ENCODE measurements at regions not wholly inside any gene's neighbourhood (a gene's known extent, or its start where the extent isn't known, plus 50 kb on each side); places are given as distances from the start of the nearest gene placed in this dataset.

DNA sequence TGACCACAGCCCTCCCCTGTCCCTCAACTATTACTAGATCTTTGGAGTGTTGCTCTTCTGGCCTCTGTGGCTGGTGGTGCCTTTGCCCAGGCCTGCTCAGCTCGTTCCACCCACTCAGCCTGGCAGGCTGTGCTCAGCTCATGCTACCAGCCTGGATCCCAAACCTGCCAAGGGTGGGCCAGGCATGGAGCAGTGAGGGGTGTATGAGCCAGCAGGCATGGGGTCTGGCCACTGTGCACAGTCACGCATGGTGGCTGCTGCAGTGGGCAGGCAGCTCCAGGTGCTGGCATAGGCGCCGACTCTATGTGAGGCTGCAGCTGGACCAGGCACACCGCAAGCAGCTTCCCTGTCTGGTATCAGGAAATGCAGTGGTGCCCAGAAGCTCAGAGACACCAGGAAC, 449.9 kb downstream of the MATN1 start:
- no peaks in the 10 kb centered on the region for H3K36me3 ChIP-seq (ENCODE audit: control insufficient read depth, insufficient read depth, low read length)
- peaks cover 4% of the 10 kb centered on the region for H3K9me3 ChIP-seq (ENCODE audit: control insufficient read depth, low read length)
- no peak overlapping the region for H3K9ac ChIP-seq (ENCODE audit: extremely low read depth, low read length, poor library complexity, severe bottlenecking)
- H3K27ac ChIP-seq (ENCODE audit: low read depth, low read length) = no peak overlapping the region
- no peaks in the 10 kb centered on the region for H3K27me3 ChIP-seq (ENCODE audit: control insufficient read depth, insufficient read depth, low read length, poor library complexity, severe bottlenecking)
- TF ChIP-seq, protein P1, sequence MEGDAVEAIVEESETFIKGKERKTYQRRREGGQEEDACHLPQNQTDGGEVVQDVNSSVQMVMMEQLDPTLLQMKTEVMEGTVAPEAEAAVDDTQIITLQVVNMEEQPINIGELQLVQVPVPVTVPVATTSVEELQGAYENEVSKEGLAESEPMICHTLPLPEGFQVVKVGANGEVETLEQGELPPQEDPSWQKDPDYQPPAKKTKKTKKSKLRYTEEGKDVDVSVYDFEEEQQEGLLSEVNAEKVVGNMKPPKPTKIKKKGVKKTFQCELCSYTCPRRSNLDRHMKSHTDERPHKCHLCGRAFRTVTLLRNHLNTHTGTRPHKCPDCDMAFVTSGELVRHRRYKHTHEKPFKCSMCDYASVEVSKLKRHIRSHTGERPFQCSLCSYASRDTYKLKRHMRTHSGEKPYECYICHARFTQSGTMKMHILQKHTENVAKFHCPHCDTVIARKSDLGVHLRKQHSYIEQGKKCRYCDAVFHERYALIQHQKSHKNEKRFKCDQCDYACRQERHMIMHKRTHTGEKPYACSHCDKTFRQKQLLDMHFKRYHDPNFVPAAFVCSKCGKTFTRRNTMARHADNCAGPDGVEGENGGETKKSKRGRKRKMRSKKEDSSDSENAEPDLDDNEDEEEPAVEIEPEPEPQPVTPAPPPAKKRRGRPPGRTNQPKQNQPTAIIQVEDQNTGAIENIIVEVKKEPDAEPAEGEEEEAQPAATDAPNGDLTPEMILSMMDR (conservative IDR thresholded peaks at IDR 0.05) = no peak
- no peaks in the 10 kb centered on the region for H3K36me3 Mint-ChIP-seq (ENCODE audit: low read depth)
- DNase-seq = peak; percentile 33
- H3K9me3 Mint-ChIP-seq = no peaks in the 10 kb centered on the region
- H3K27me3 Mint-ChIP-seq (ENCODE audit: insufficient read depth) = no peaks in the 10 kb centered on the region
- no peaks in the 10 kb centered on the region for H3K4me1 ChIP-seq (ENCODE audit: control insufficient read depth, insufficient read depth, low read length)
- no peak overlapping the region for H3K27ac Mint-ChIP-seq
- WGBS, 2 experiments (ENCODE audit: insufficient coverage in 1 of 2, insufficient read length in 1 of 2) = 96 to 100% methylated on average over 4 to 5 of the region's 5 CpGs
- H3K4me3 ChIP-seq (ENCODE audit: low read length) = no peak overlapping the region
- peaks cover 20% of the 10 kb centered on the region for H3K4me1 Mint-ChIP-seq
- no peak overlapping the region for H3K4me3 Mint-ChIP-seq

DNA sequence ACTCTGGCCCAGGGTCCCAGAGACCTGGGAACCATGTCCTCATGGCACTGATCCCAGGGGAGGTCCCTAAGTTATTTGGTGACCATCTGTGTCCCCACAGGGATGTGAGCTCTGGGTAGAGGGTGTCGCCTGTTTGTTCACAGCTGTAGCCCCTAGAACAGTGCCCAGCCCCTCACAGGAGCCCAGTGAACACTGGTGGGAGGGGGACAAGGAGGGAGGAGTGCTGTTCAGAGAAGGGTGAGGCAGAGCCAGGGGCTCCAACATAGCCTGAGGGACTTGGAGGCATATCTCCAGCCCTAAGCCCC, 450.4 kb downstream of the MATN1 start:
- Histone ChIP-seq H3K27me3 (ENCODE audit: control insufficient read depth, insufficient read depth, low read length, poor library complexity, severe bottlenecking) (no peaks in the 10 kb centered on the region), H3K4me3 (ENCODE audit: low read length) (no peak overlapping the region), H3K9me3 (ENCODE audit: control insufficient read depth, low read length) (peaks cover 4% of the 10 kb centered on the region), H3K4me1 (ENCODE audit: control insufficient read depth, insufficient read depth, low read length) (no peaks in the 10 kb centered on the region), H3K9ac (ENCODE audit: extremely low read depth, low read length, poor library complexity, severe bottlenecking) (no peak overlapping the region), H3K36me3 (ENCODE audit: control insufficient read depth, insufficient read depth, low read length) (no peaks in the 10 kb centered on the region), H3K27ac (ENCODE audit: low read depth, low read length) (no peak overlapping the region)
- H3K36me3 Mint-ChIP-seq (ENCODE audit: low read depth) = no peaks in the 10 kb centered on the region
- H3K9me3 Mint-ChIP-seq = no peaks in the 10 kb centered on the region
- H3K4me1 Mint-ChIP-seq = peaks cover 22% of the 10 kb centered on the region
- H3K27me3 Mint-ChIP-seq (ENCODE audit: insufficient read depth) = no peaks in the 10 kb centered on the region
- 93% methylated on average over 1 of the region's 1 CpG; no CpG with 5 or more reads in 1 of the 2 experiments for WGBS, 2 experiments (ENCODE audit: insufficient coverage in 1 of 2, insufficient read length in 1 of 2)
- DNase-seq = peak; percentile 24
- no peak overlapping the region for H3K27ac Mint-ChIP-seq
- no peak overlapping the region for H3K4me3 Mint-ChIP-seq
- TF ChIP-seq, protein P1 (conservative IDR thresholded peaks at IDR 0.05) = no peak

DNA sequence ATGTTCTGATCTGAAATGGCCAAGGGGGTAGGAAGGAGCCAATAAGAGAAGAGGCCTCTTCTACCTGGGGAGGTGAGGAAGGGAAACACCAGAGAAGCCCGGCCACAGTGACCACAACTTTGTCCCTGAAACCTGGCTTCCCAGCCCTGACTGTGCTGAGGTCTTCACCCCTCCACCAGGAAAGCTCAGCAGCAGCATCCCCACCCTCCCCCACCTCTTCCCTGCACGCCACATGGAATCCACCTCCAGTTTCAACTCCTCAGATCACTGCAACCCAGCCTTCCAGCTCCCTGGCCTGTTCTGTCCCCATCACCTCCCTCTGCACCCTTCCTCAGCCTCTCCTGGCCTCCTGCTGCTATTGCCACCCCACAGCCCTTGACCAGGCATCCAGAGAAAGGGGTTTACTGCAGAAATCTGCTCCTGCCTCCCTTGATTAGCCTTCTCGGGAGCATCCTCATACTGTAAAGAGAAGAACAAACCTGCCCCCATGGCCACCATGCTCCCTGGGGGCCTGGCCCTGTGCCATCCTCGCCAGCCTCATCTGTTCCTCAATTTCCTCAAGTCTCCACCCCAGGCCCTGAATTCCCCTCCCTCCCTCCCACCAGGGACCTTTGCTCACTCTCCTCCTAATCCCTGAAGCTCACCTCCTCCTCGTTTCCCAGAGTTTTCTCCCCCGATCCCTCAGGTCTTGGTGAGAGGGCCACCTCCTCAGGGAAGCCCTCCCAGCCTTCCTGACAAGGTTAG, 450.9 kb downstream of the MATN1 start:
- 91 to 93% methylated on average over 4 to 6 of the region's 6 CpGs for WGBS, 2 experiments (ENCODE audit: insufficient coverage in 1 of 2, insufficient read length in 1 of 2)
- Mint-ChIP-seq H3K27me3 (ENCODE audit: insufficient read depth) (no peaks in the 10 kb centered on the region), H3K4me3 (no peak overlapping the region), H3K27ac (no peak overlapping the region), H3K36me3 (ENCODE audit: low read depth) (no peaks in the 10 kb centered on the region), H3K9me3 (no peaks in the 10 kb centered on the region), H3K4me1 (peaks cover 22% of the 10 kb centered on the region)
- Histone ChIP-seq H3K36me3 (ENCODE audit: control insufficient read depth, insufficient read depth, low read length) (no peaks in the 10 kb centered on the region), H3K4me1 (ENCODE audit: control insufficient read depth, insufficient read depth, low read length) (no peaks in the 10 kb centered on the region), H3K9ac (ENCODE audit: extremely low read depth, low read length, poor library complexity, severe bottlenecking) (no peak overlapping the region), H3K27me3 (ENCODE audit: control insufficient read depth, insufficient read depth, low read length, poor library complexity, severe bottlenecking) (no peaks in the 10 kb centered on the region), H3K9me3 (ENCODE audit: control insufficient read depth, low read length) (peaks cover 4% of the 10 kb centered on the region), H3K4me3 (ENCODE audit: low read length) (no peak overlapping the region), H3K27ac (ENCODE audit: low read depth, low read length) (no peak overlapping the region)
- TF ChIP-seq, protein P1 (conservative IDR thresholded peaks at IDR 0.05) = no peak
- peak; percentile 33 for DNase-seq

All from endodermal cell (in vitro differentiated cells).